A673 (cell line): ENCODE measurements at regions not wholly inside any gene's neighbourhood (a gene's known extent, or its start where the extent isn't known, plus 50 kb on each side); places are given as distances from the start of the nearest gene placed in this dataset.

ENCODE experiments used
- BruUV-seq: library from RNA; stranded (reverse); fragments of 400-500 nt; replicated peaks from 2 replicates; lab custom pipeline; 2021; lab: Mats Ljungman, UMichigan
- CTCF ChIA-PET: fragments of 300-600 bp; sonication (Branson Sonifier 250); formaldehyde crosslinking; loops from one replicate; lab custom pipeline; 2022; ENCODE audit warnings: antibody characterized with exemption; lab: Charles Lee
- POLR2A ChIA-PET: fragments of 300-600 bp; sonication (Branson Sonifier 250); formaldehyde crosslinking; loops from one replicate; lab custom pipeline; 2022; ENCODE audit warnings: antibody characterized with exemption; ENCODE audit not compliant: low non-redundant PET; lab: Charles Lee
- DNase-seq: peaks from one replicate; pipeline ENCODE4 v3.0.0-alpha.2; 2015; ENCODE audit warnings: low spot score
- H3K27ac ChIP-seq: fragments of 200-600 bp; sonication (generic); 2 replicates; pipeline ENCODE4 v1.5.1; 2016; ENCODE audit warnings: mixed run types, low read depth, mild to moderate bottlenecking, mixed read lengths, antibody characterized with exemption, low read length; ENCODE audit not compliant: poor library complexity, severe bottlenecking
- H3K27me3 ChIP-seq: fragments of 200-600 bp; sonication (generic); replicated peaks from 2 replicates; pipeline ENCODE4 v1.6.1; 2017; ENCODE audit warnings: mixed run types, low read depth, mild to moderate bottlenecking, mixed read lengths, antibody characterized with exemption, low read length; ENCODE audit not compliant: insufficient read depth, poor library complexity
- H3K36me3 ChIP-seq: fragments of 200-600 bp; sonication (generic); 2 replicates; pipeline ENCODE4 v1.6.1; 2016; ENCODE audit warnings: mixed run types, mild to moderate bottlenecking, mixed read lengths, antibody characterized with exemption, low read length; ENCODE audit not compliant: insufficient read depth, poor library complexity, severe bottlenecking
- H3K4me1 ChIP-seq: fragments of 200-600 bp; sonication (generic); 2 replicates; pipeline ENCODE4 v1.6.1; 2017; ENCODE audit warnings: mixed run types, mild to moderate bottlenecking, mixed read lengths, antibody characterized with exemption, low read length; ENCODE audit not compliant: insufficient read depth, poor library complexity, severe bottlenecking
- H3K4me3 ChIP-seq: fragments of 200-600 bp; sonication (generic); 2 replicates; pipeline ENCODE4 v1.5.1; 2016; ENCODE audit warnings: low read depth, mixed run types, mild to moderate bottlenecking, mixed read lengths, low read length; ENCODE audit not compliant: poor library complexity, severe bottlenecking
- H3K9me3 ChIP-seq: fragments of 200-600 bp; sonication (generic); 2 replicates; pipeline ENCODE4 v1.6.1; 2016; ENCODE audit warnings: mixed run types, low read depth, mild to moderate bottlenecking, mixed read lengths, antibody characterized with exemption, low read length; ENCODE audit not compliant: poor library complexity, severe bottlenecking
- CTCF ChIP-seq: fragments of 300-800, 200-600 bp; sonication (generic); conservative IDR thresholded peaks from 2 replicates; pipeline ENCODE4 v1.5.1; 2017; ENCODE audit warnings: low read depth, mild to moderate bottlenecking, antibody characterized with exemption, low read length, moderate library complexity, mixed read lengths
- EZH2 ChIP-seq: fragments of 200-600 bp; sonication (generic); IDR thresholded peaks from 2 replicates; pipeline ENCODE4 v1.6.1; 2017; ENCODE audit warnings: borderline replicate concordance, low read depth, mild to moderate bottlenecking, mixed read lengths, antibody characterized with exemption, low read length; ENCODE audit not compliant: poor library complexity, severe bottlenecking
- intact Hi-C: fragments of 100-400 bp; cut with micrococcal nuclease; formaldehyde crosslinking; loops from one replicate; pipeline ENCODE4 v1.10.0; 2022; ENCODE audit not compliant: unreplicated experiment

GRCh38 chr10:6909905-6910560, 330.0 kb upstream of the PRKCQ start:
- CTCF ChIA-PET: no interaction called here
- TF ChIP-seq CTCF (no peak), EZH2 (no peak)
- Histone ChIP-seq H3K9me3 (peaks cover 13% of the 10 kb centered on the region), H3K4me3 (no peak overlapping the region), H3K36me3 (no peaks in the 10 kb centered on the region), H3K4me1 (peaks cover 18% of the 10 kb centered on the region), H3K27ac (peak overlapping the region; percentile 10), H3K27me3 (no peaks in the 10 kb centered on the region)
- intact Hi-C loops: loop anchor here (10.0 kb wide), 2 partner anchors 125 to 165 kb away; no protein-coding TSS in a partner anchor
- POLR2A ChIA-PET: no interaction called here
- no TSS peak for BruUV-seq
- DNase-seq: no peak

GRCh38 chr10:6907877-6908530, 327.9 kb upstream of the PRKCQ start:
- Histone ChIP-seq H3K27ac (no peak overlapping the region), H3K4me1 (peaks cover 13% of the 10 kb centered on the region), H3K9me3 (peaks cover 13% of the 10 kb centered on the region), H3K36me3 (no peaks in the 10 kb centered on the region), H3K4me3 (no peak overlapping the region), H3K27me3 (no peaks in the 10 kb centered on the region)
- no TSS peak for BruUV-seq
- CTCF ChIA-PET: no interaction called here
- intact Hi-C loops: no loop called here
- POLR2A ChIA-PET: no interaction called here
- DNase-seq: no peak
- TF ChIP-seq EZH2 (no peak), CTCF (no peak)

- H3K9me3 ChIP-seq: no peaks in the 10 kb centered on the region
- CTCF ChIA-PET: no interaction called here
- peaks cover 15% of the 10 kb centered on the region for H3K4me1 ChIP-seq
- no peak overlapping the region for H3K4me3 ChIP-seq
- BruUV-seq: no TSS peak
- no peak overlapping the region for H3K27ac ChIP-seq
- intact Hi-C loops: no loop called here
- no peaks in the 10 kb centered on the region for H3K36me3 ChIP-seq
- peaks cover 33% of the 10 kb centered on the region for H3K27me3 ChIP-seq
- POLR2A ChIA-PET: no interaction called here
- TF ChIP-seq EZH2 (no peak), CTCF (no peak)
- no peak for DNase-seq
These were observed 314.3 kb upstream of the PRKCQ start for GRCh38 chr10:6894405-6894804.
